ENCODE measurements at regions not wholly inside any gene's neighbourhood (a gene's known extent, or its start where the extent isn't known, plus 50 kb on each side); places are given as distances from the start of the nearest gene placed in this dataset.

- TF ChIP-seq, protein P1, sequence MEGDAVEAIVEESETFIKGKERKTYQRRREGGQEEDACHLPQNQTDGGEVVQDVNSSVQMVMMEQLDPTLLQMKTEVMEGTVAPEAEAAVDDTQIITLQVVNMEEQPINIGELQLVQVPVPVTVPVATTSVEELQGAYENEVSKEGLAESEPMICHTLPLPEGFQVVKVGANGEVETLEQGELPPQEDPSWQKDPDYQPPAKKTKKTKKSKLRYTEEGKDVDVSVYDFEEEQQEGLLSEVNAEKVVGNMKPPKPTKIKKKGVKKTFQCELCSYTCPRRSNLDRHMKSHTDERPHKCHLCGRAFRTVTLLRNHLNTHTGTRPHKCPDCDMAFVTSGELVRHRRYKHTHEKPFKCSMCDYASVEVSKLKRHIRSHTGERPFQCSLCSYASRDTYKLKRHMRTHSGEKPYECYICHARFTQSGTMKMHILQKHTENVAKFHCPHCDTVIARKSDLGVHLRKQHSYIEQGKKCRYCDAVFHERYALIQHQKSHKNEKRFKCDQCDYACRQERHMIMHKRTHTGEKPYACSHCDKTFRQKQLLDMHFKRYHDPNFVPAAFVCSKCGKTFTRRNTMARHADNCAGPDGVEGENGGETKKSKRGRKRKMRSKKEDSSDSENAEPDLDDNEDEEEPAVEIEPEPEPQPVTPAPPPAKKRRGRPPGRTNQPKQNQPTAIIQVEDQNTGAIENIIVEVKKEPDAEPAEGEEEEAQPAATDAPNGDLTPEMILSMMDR (conservative IDR thresholded peaks at IDR 0.05 in 1 of 2, IDR thresholded peaks at IDR 0.05 in 1 of 2; ENCODE audit: low read depth in 1 of 2, low read length in 2 of 2): no peak
- no peak for TF ChIP-seq EZH2 (IDR thresholded peaks at IDR 0.05; ENCODE audit: low read length, missing control alignments)
These were observed 239.5 kb downstream of the ABCC12 start for GRCh38 chr16:47916266-47916665.

Data from fibroblast of lung (primary cell).